ENCODE measurements at regions not wholly inside any gene's neighbourhood (a gene's known extent, or its start where the extent isn't known, plus 50 kb on each side); places are given as distances from the start of the nearest gene placed in this dataset.

DNA sequence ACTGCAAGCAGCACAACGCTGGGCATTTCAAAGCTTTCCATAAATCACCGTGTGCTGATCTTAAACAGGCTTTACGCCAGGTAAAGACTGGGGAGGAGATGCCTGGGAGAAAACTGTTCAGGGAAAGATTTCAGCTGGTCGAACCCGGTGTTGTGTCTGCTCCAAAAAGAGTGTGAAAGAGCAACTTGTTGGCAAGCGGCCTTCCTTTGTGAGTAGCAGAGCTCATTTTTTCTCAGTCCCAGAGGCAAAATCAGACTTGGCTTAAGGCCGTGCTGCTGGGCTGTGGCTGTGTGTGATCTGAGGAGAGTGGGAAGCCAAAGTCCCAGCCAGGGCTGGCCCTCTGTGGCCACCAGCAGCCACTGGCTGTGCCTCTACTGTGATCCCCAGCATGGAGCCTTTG is 75.7 kb upstream of the E2F8 start:
- no peaks in the 10 kb centered on the region for H3K9me3 ChIP-seq
- H3K27me3 ChIP-seq = no peaks in the 10 kb centered on the region
- TF ChIP-seq POLR2A (IDR thresholded peaks at IDR 0.05) (no peak), EP300 (IDR thresholded peaks at IDR 0.05) (no peak), CTCF (IDR thresholded peaks at IDR 0.05) (no peak)
- H3K36me3 ChIP-seq = no peaks in the 10 kb centered on the region
- 15 to 36% methylated on average over 7 of the region's 7 CpGs for WGBS, 2 donors
- H3K4me1 ChIP-seq = peaks cover 0 to 23% (median 3%) of the 10 kb centered on the region in 4 donors
- H3K4me3 ChIP-seq = no peak overlapping the region
- DNase-seq (ENCODE audit: low spot score in 2 of 2) = peak; percentile 37 to 49
- peak overlapping the region in 1 of 4 donors; percentile 33 for H3K27ac ChIP-seq

- Histone ChIP-seq H3K4me3 (no peak overlapping the region), H3K4me1 (peaks cover 0 to 23% (median 3%) of the 10 kb centered on the region in 4 donors), H3K27me3 (no peaks in the 10 kb centered on the region), H3K27ac (no peak overlapping the region), H3K9me3 (no peaks in the 10 kb centered on the region), H3K36me3 (no peaks in the 10 kb centered on the region)
- no peak for TF ChIP-seq POLR2A (IDR thresholded peaks at IDR 0.05)
- TF ChIP-seq EP300 (IDR thresholded peaks at IDR 0.05) = no peak
- TF ChIP-seq CTCF (IDR thresholded peaks at IDR 0.05) = no peak
- DNase-seq (ENCODE audit: low spot score in 2 of 2) = no peak
- WGBS, 2 donors = 81 to 83% methylated on average over 2 of the region's 2 CpGs
These were observed 74.8 kb upstream of the E2F8 start for GRCh38 chr11:19315511-19315910.

DNA sequence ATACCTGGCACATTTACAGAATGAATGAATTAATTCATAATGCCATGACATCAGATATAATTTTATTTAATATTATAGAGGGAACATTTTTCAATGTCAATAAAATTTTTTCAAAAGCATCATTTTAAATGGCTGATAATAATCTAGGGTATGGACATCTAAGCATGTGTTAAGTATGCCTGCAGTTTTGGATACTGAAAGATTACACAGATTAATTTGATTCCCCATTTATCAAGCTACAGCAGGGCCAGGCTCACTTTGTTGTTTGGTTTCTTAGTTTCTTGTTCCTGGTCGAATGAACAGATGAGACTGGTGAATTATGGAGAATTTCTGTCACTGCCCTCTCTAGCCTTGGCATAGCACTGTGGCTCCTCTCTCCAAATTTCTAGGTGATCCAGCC is 72.4 kb upstream of the E2F8 start:
- H3K4me1 ChIP-seq = peaks cover 0 to 23% (median 3%) of the 10 kb centered on the region in 4 donors
- H3K9me3 ChIP-seq = no peaks in the 10 kb centered on the region
- no peak overlapping the region for H3K4me3 ChIP-seq
- no peaks in the 10 kb centered on the region for H3K36me3 ChIP-seq
- no peak for TF ChIP-seq POLR2A (IDR thresholded peaks at IDR 0.05)
- TF ChIP-seq CTCF (IDR thresholded peaks at IDR 0.05) = no peak
- no peak for TF ChIP-seq EP300 (IDR thresholded peaks at IDR 0.05)
- DNase-seq (ENCODE audit: low spot score in 2 of 2) = no peak
- WGBS, 2 donors = 64 to 73% methylated on average over 1 of the region's 1 CpG
- H3K27me3 ChIP-seq = no peaks in the 10 kb centered on the region
- H3K27ac ChIP-seq = no peak overlapping the region

DNA sequence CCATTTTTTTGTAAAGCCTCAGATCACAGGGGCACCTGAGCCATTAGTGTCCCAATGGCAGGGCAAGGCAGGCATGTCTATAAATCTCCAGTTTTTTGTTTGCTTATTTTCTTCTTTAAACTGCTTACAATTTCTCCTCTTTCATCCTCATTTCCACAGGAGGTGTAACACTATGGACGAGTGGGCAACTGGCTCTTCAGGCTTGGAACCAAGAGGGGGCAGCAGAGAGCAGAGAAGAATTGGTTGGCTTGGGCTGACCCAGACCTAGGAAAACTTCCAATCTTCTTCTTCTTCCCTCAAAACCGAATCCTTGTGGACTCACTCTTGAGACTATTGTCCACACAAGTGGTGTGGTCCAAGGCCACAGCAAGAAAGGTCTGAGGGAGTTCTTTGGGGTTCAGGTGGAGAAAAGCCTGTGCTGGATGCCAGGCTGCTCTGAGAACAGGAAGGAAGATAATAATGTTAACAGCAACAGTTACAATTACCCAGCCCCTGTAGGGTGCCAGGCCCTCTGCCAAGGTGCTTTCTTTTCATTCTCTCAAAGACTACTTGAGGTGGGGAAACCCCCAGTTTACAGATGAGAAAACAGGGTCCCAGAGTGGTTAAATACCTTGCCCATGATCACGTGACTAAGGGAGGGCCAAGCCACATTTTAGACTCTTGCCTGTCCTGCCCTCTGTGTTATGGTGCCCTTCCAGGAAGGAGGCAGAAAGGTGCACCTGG is 70.7 kb upstream of the E2F8 start:
- Histone ChIP-seq H3K27me3 (no peaks in the 10 kb centered on the region), H3K27ac (no peak overlapping the region), H3K4me3 (no peak overlapping the region), H3K36me3 (no peaks in the 10 kb centered on the region), H3K4me1 (peaks cover 0 to 14% (median 0%) of the 10 kb centered on the region in 4 donors), H3K9me3 (no peaks in the 10 kb centered on the region)
- 28 to 29% methylated on average over 3 of the region's 3 CpGs for WGBS, 2 donors
- TF ChIP-seq EP300 (IDR thresholded peaks at IDR 0.05) (peak in 1 of 2 donors; percentile 31), POLR2A (IDR thresholded peaks at IDR 0.05) (no peak), CTCF (IDR thresholded peaks at IDR 0.05) (peak; percentile 57 to 79 (median 73))
- DNase-seq (ENCODE audit: low spot score in 2 of 2) = peak; percentile 66 to 95

- no peaks in the 10 kb centered on the region for H3K36me3 ChIP-seq
- peaks cover 0 to 11% (median 0%) of the 10 kb centered on the region in 4 donors for H3K4me1 ChIP-seq
- H3K27ac ChIP-seq = no peak overlapping the region
- TF ChIP-seq CTCF (IDR thresholded peaks at IDR 0.05) (no peak), POLR2A (IDR thresholded peaks at IDR 0.05) (no peak), EP300 (IDR thresholded peaks at IDR 0.05) (no peak)
- no peaks in the 10 kb centered on the region for H3K27me3 ChIP-seq
- H3K4me3 ChIP-seq = no peak overlapping the region
- WGBS, 2 donors = 54 to 68% methylated on average over 6 of the region's 6 CpGs
- no peak for DNase-seq (ENCODE audit: low spot score in 2 of 2)
- no peaks in the 10 kb centered on the region for H3K9me3 ChIP-seq
These were observed 66.8 kb upstream of the E2F8 start for GRCh38 chr11:19307498-19307897.
